ENCODE measurements at regions not wholly inside any gene's neighbourhood (a gene's known extent, or its start where the extent isn't known, plus 50 kb on each side); places are given as distances from the start of the nearest gene placed in this dataset.
"Not testable (repeated sequence)": the region's sequence is repeated elsewhere in the genome, so short reads cannot be mapped to it uniquely, and the experiment has no call there.

DNA sequence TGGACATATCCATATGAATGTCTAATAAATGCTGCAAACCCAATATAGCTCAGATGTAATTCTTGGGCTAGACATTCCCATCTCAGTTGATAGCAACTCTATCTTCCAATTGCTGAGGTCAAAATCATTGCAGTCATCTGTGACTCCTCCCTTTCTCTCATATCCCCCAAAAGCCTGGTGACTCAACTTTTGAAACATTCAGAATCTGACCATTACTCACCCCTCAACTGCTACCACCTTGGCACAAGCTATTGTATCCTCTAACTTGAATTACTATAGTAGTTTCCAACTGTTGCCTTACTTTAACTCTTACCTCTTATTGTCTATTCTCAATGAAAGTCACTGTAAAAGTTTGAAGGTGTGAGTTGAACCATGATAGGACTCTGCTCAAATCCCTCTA, 600.1 kb upstream of the RGMB start:
- Histone ChIP-seq H3K9me3 (no peaks in the 10 kb centered on the region), H3K36me3 (no peaks in the 10 kb centered on the region), H3K4me3 (no peak overlapping the region), H3K27me3 (replicated peaks; ENCODE audit: insufficient read depth) (no peaks in the 10 kb centered on the region), H3K4me1 (ENCODE audit: control insufficient read depth in 1 of 2, low read depth in 2 of 2) (no peaks in the 10 kb centered on the region), H3K27ac (no peak overlapping the region)
- no peak for DNase-seq (ENCODE audit: low spot score)
- no peak for ATAC-seq (ENCODE audit: insufficient number of reproducible peaks, low FRiP score, low read depth)
- TF ChIP-seq, protein P1, sequence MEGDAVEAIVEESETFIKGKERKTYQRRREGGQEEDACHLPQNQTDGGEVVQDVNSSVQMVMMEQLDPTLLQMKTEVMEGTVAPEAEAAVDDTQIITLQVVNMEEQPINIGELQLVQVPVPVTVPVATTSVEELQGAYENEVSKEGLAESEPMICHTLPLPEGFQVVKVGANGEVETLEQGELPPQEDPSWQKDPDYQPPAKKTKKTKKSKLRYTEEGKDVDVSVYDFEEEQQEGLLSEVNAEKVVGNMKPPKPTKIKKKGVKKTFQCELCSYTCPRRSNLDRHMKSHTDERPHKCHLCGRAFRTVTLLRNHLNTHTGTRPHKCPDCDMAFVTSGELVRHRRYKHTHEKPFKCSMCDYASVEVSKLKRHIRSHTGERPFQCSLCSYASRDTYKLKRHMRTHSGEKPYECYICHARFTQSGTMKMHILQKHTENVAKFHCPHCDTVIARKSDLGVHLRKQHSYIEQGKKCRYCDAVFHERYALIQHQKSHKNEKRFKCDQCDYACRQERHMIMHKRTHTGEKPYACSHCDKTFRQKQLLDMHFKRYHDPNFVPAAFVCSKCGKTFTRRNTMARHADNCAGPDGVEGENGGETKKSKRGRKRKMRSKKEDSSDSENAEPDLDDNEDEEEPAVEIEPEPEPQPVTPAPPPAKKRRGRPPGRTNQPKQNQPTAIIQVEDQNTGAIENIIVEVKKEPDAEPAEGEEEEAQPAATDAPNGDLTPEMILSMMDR (IDR thresholded peaks at IDR 0.05) = no peak

DNA sequence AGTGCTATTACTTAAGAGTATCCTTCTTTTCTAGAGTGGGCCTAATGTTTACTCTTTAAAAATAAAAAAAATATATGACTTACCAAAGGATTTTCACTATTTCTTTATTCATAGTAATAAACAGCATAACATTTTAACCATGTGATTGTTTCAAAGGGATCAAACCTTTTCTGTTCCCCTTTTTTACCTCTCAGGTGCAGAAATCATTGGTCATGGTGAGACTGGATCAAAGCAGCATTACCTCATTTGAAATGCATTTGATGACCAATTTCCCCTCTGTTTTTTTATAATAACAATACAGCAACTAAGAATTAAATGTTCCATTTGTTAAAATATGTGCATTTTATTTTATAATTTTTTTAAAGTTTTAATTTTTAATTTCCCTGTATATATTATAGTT, 598.0 kb upstream of the RGMB start:
- H3K4me3 ChIP-seq = no peak overlapping the region
- TF ChIP-seq, protein P1 (IDR thresholded peaks at IDR 0.05) = no peak

DNA sequence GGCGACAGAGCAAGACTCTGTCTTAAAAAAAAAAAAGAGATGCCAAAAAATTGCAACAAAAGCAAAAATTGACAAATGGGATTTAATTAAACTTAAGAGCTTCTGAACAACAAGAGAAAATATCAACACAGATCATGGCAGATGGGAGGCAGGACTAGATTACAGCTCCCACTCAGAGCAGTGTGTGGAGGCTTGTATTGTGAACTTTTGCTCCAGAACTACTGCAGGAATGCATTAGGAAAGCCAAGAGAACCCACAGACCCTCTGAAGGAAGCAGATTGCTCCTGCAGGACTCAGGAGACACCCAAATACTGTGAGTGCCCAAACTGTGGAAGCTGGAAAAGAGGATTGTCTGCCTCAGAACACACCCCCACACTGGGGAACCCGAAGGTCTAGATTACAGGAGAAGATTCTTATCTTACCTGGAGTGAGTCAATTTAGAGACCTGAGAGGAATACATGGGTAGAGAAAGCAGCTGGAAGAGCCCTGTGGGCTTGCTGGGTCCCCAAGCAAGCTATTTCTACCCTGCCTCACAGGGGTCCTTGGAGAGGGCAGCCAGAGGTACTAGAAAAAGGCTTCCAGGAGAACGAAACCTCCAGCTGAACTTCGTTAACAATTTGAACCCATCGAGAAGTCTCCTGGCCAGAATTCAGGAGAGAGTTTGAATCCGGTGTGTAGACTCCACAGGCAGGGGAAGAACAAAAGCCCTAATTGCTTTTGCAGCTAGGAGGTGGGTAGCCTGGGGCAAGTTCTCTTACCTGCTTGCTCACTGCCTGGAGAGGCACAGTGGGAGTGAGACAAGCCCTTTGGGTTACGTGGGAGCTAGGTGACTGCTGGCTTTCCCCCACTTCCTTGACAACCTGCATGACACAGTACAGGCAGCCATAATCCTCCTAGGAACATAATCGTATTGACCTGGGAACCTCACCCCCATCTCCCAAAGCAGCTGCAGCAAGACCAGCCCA, 593.4 kb upstream of the RGMB start:
- Histone ChIP-seq H3K36me3 (no peaks in the 10 kb centered on the region), H3K4me3 (no peak overlapping the region), H3K4me1 (ENCODE audit: control insufficient read depth in 1 of 2, low read depth in 2 of 2) (no peaks in the 10 kb centered on the region), H3K27ac (no peak overlapping the region), H3K27me3 (replicated peaks; ENCODE audit: insufficient read depth) (no peaks in the 10 kb centered on the region), H3K9me3 (no peaks in the 10 kb centered on the region)
- ATAC-seq (ENCODE audit: insufficient number of reproducible peaks, low FRiP score, low read depth) (no peak), DNase-seq (ENCODE audit: low spot score) (no peak)
- TF ChIP-seq, protein P1 (IDR thresholded peaks at IDR 0.05) = no peak

More for the DNA sequence above, 598.0 kb upstream of the RGMB start:
- Histone ChIP-seq H3K27me3 (replicated peaks; ENCODE audit: insufficient read depth) (no peaks in the 10 kb centered on the region), H3K36me3 (no peaks in the 10 kb centered on the region), H3K4me1 (ENCODE audit: control insufficient read depth in 1 of 2, low read depth in 2 of 2) (no peaks in the 10 kb centered on the region), H3K27ac (no peak overlapping the region), H3K9me3 (no peaks in the 10 kb centered on the region)
- DNase-seq (ENCODE audit: low spot score) (no peak), ATAC-seq (ENCODE audit: insufficient number of reproducible peaks, low FRiP score, low read depth) (no peak)

DNA sequence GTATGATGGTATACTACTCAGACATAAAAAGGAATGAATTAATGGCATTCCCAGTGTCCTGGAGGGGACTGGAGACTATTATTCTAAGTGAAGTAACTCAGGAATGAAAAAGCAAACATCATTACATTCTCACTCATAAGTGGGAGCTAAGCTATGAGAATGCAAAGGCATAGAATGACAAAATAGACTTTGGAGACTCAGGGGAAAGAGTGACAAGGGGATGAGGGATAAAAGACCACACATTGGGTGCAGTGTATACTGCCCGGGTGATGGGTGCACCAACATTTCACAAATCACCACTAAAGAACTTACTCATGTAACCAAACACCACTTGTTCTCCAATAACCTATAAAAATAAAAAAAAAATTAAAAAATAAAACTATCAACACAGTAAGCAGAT, 587.3 kb upstream of the RGMB start:
- Histone ChIP-seq H3K4me3 (no peak overlapping the region), H3K27ac (no peak overlapping the region), H3K36me3 (no peaks in the 10 kb centered on the region), H3K9me3 (no peaks in the 10 kb centered on the region), H3K27me3 (replicated peaks; ENCODE audit: insufficient read depth) (no peaks in the 10 kb centered on the region), H3K4me1 (ENCODE audit: control insufficient read depth in 1 of 2, low read depth in 2 of 2) (no peaks in the 10 kb centered on the region)
- ATAC-seq (ENCODE audit: insufficient number of reproducible peaks, low FRiP score, low read depth) = no peak
- TF ChIP-seq, protein P1 (IDR thresholded peaks at IDR 0.05) = no peak
- no peak for DNase-seq (ENCODE audit: low spot score)

DNA sequence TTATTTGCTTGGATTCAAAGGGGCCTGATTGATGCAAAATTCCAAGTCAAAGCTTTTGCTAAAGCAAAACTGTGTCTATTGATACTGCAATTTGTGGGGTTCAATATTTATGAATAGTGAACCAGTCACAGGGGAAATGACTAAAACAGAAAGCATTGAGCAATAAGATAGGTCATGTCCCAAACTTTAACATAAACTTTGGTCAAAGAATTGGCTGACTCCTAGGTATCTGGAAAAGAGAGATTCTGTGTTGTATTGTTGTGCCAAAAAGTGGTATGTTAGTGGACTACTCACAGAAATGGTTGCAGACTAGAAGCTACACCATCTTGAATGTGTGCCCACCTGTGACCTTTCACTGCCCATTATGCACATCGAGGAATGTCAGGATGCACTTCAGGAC, 585.5 kb upstream of the RGMB start:
- H3K27ac ChIP-seq = no peak overlapping the region
- H3K4me3 ChIP-seq = no peak overlapping the region
- ATAC-seq (ENCODE audit: insufficient number of reproducible peaks, low FRiP score, low read depth) = no peak
- H3K36me3 ChIP-seq = no peaks in the 10 kb centered on the region
- no peaks in the 10 kb centered on the region for H3K27me3 ChIP-seq (replicated peaks; ENCODE audit: insufficient read depth)
- no peaks in the 10 kb centered on the region for H3K9me3 ChIP-seq
- no peaks in the 10 kb centered on the region for H3K4me1 ChIP-seq (ENCODE audit: control insufficient read depth in 1 of 2, low read depth in 2 of 2)
- DNase-seq (ENCODE audit: low spot score) = no peak
- TF ChIP-seq, protein P1 (IDR thresholded peaks at IDR 0.05) = no peak

DNA sequence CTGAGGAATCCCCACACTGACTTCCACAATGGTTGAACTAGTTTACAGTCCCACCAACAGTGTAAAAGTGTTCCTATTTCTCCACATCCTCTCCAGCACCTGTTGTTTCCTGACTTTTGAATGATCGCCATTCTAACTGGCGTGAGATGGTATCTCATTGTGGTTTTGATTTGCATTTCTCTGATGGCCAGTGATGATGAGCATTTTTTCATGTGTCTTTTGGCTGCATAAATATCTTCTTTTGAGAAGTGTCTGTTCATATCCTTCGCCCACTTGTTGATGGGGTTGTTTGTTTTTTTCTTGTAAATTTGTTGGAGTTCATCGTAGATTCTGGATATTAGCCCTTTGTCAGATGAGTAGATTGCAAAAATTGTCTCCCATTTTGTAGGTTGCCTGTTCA, 583.1 kb upstream of the RGMB start:
- not testable (repeated sequence) for DNase-seq (ENCODE audit: low spot score); H3K27me3 ChIP-seq (replicated peaks; ENCODE audit: insufficient read depth); H3K9me3 ChIP-seq; ATAC-seq (ENCODE audit: insufficient number of reproducible peaks, low FRiP score, low read depth); H3K36me3 ChIP-seq; H3K4me1 ChIP-seq (ENCODE audit: control insufficient read depth in 1 of 2, low read depth in 2 of 2); H3K4me3 ChIP-seq; H3K27ac ChIP-seq

Measured in thoracic aorta (tissue), 2 donors.